A172 (cell line): ENCODE measurements at regions not wholly inside any gene's neighbourhood (a gene's known extent, or its start where the extent isn't known, plus 50 kb on each side); places are given as distances from the start of the nearest gene placed in this dataset.
"Not testable (repeated sequence)": the region's sequence is repeated elsewhere in the genome, so short reads cannot be mapped to it uniquely, and the experiment has no call there.

Experiments
- DNase-seq: peaks from one replicate; pipeline ENCODE4 v3.0.0-alpha.2; 2015; ENCODE audit warnings: low spot score

GRCh38 chr7:119100611-119101258 is 876.2 kb downstream of the ANKRD7 start:
- not testable (repeated sequence) for DNase-seq

- no peak for DNase-seq
Measured at GRCh38 chr7:119102291-119102690, 877.8 kb downstream of the ANKRD7 start.

DNA sequence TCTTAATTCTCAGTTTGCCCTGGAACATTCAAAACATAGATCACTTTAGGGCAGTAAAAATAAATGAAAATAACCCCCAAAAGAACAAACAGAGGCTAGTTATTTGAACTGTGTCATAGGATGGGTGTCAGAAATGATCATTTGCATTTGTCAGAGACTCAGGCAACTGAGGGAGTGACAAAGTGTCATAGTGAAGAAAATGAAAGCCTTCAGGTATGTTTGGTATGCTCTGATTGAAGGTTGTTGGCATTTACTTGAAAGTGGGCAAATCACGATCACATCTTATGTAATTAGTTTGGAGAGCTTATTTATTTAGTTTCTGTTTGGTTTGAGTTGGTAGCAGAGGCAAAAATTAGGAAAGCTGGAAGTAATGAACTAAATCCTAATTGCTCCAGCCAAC is 880.9 kb downstream of the ANKRD7 start:
- no peak for DNase-seq

DNA sequence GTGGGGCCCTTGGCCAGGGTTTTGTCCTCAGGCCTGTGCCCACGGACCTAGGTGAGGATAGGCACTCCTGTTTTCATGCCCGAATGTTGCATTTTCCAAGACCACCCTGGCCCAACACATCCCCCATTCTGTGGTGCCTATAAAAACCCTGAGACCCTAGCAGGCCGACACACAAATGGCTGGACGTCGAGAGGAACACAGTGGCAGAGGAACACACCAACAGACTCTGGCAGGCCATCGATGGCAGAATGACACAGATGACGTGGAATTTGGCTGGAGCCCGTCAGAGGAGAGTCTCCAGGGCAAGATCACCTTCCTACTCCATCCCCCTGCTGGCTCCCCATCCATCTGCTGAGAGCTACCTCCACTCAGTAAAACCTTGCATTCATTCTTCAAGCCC is 898.8 kb downstream of the ANKRD7 start:
- no peak for DNase-seq

- no peak for DNase-seq
Measured at GRCh38 chr7:119127706-119128105, 903.2 kb downstream of the ANKRD7 start.

DNA sequence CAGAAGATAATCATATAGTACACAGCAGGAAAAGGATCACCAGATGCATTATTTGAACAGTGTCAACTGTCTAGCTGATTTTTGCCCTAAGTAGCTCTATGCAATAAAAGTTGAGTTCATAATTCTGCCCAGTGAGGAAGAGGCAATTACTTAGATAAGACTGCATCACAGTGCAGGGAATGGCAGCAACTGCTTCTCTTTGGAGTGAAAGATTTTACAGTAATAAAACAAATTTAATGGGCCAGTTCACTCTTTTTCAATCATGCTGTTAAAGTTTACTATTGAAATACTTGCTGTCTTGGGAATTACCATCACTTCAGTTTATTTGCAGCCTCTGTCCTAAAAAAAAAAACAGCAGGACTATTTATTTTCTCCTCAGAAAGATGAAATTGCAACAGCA is 907.9 kb downstream of the ANKRD7 start:
- no peak for DNase-seq

DNA sequence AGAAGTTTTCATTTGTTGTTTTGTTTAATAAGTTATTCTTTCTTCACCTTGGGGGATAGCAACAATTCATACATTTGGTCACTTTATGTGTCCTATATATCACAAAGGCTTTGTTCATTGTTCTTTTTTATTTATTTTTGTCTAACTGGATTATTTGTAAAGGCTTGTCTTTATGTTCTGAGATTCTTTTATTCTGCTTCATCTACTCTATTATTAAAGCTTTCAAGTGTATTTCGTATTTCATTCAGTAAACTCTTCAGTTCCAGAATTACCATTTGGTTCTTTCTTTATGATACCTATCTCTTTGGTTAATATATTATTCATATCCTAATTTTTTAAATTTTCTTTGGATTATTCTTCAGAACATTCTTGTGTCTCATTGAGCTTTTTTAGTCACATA is 942.9 kb downstream of the ANKRD7 start:
- DNase-seq, result no peak

GRCh38 chr7:119172043-119172442 is 947.5 kb downstream of the ANKRD7 start:
- DNase-seq, result no peak

GRCh38 chr7:119175911-119176627 is 951.6 kb downstream of the ANKRD7 start:
- DNase-seq, result peak; percentile 78

DNA sequence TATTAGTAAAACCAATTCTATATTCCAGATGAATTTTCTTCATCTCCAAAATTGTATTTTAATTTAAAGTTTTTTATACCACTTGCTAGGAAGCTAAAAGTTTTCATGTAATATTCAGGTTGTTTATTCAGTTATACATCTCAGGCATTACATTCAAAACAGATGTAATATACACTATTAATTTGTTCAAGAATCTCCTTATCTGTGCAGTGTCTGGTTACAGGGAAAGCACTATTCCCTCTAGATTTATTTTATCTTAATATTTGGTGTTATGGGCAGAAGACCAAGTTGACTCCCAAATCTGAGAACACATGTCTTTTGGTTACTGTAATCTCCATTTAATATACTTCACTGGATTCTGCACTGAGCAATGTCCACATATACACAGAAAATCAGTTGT is 953.4 kb downstream of the ANKRD7 start:
- no peak for DNase-seq

- no peak for DNase-seq
Measured at GRCh38 chr7:119184124-119184788, 959.8 kb downstream of the ANKRD7 start.

DNA sequence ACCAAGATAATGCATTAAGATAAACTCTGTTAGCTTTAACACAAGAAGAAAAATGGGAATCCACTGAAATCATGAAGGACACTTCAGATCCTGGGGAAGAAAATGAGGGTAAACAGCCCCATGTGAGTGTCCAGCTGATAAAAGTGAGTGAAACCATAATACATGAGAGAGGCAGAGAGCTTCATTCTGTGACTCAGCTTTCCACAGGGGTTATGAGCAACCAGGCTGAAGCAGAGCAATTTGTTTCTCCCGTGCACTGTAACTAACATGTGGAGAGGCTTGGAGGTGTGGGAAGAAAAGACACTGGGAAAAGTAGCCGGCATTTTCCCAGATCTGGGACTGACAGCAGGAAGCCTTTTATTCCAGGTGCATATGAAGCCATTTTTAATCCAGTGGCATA is 971.7 kb downstream of the ANKRD7 start:
- peak; percentile 6 for DNase-seq

GRCh38 chr7:119197172-119197876 is 972.8 kb downstream of the ANKRD7 start:
- no peak for DNase-seq

- peak; percentile 70 for DNase-seq
Measured at GRCh38 chr7:119197877-119198527, 973.5 kb downstream of the ANKRD7 start.

- DNase-seq, result no peak
Measured at GRCh38 chr7:119219663-119220062, 995.2 kb downstream of the ANKRD7 start.

GRCh38 chr7:119223930-119224329 is 999.4 kb downstream of the ANKRD7 start:
- DNase-seq, result no peak

GRCh38 chr7:119228482-119228881 is 1004.0 kb downstream of the ANKRD7 start:
- no peak for DNase-seq

GRCh38 chr7:119232091-119232490 is 1007.6 kb downstream of the ANKRD7 start:
- no peak for DNase-seq

DNA sequence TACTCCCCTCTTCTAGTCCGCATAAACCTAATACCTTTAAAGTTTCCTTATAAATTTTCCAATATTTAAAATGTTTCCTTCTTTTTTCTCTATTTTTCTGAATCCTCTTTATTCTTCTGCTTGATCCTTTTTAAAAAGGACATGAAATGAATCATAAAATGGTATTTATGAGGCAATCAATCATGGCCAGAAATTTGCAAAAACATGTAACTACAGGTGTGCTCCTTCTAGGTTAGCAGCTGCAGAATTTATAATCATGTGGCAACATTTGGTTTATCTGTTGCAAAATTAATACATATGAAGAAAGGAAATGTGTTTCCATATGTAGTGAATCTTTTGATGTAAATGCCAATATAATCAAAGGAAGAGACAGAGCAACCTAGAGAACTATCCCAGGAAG is 1008.5 kb downstream of the ANKRD7 start:
- DNase-seq, result no peak

DNA sequence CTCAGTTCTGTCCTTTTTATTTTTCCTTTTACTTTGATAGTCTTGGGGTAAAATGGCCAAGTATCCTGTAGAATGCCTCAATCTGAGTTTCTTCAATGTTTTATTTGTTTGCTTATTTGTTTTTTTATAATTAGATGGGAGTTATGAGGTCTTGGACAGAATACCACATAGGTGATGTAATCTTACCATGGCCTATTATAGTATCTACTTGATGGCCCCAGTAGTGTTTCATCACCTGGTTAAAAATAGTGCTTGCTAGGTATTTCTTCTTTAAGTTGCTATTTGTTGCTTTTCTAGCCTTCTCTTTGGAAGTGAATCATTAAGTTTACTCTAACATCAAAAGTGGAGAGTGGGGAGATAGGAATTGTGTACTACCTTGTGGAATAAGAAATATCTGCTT is 1020.0 kb upstream of the KCND2 start:
- no peak for DNase-seq

DNA sequence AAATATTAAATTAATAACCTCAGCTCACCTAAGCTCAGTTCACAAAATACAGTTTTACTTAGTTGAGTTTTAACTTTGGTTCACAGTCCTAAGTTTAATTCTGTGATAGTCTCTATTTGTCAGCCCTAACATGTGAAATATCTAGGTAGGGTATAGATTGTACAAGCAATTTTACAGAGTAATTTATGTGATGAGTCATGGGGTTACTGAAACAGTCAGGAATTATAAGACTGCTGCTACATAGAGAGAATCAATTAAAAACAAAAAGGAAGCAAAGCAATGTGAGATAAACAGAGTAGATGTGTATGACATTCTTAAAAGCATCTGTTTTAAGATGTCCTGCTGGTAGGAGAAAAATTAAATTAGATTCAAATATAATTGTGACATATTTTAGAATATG is 1018.2 kb upstream of the KCND2 start:
- peak; percentile 21 for DNase-seq

GRCh38 chr7:119256001-119256400 is 1017.0 kb upstream of the KCND2 start:
- DNase-seq, result no peak
